PC-3 (cell line): ENCODE measurements at regions not wholly inside any gene's neighbourhood (a gene's known extent, or its start where the extent isn't known, plus 50 kb on each side); places are given as distances from the start of the nearest gene placed in this dataset.
"Not testable (repeated sequence)": the region's sequence is repeated elsewhere in the genome, so short reads cannot be mapped to it uniquely, and the experiment has no call there.

ENCODE experiments used
- ATAC-seq: fragments of 200-7000 bp; cut with Tn5 transposase; 2 replicates; pipeline ENCODE4 v1.9.1; 2020; ENCODE audit warnings: mild to moderate bottlenecking, moderate library complexity
- BruUV-seq: library from RNA; stranded (reverse); fragments of 400-500 nt; replicated peaks from 2 replicates; lab custom pipeline; 2021; lab: Mats Ljungman, UMichigan
- CTCF ChIA-PET: fragments of 300-600 bp; sonication (Branson Sonifier 250); formaldehyde crosslinking; loops from one replicate; lab custom pipeline; 2022; ENCODE audit warnings: antibody characterized with exemption; lab: Charles Lee
- POLR2A ChIA-PET: fragments of 300-600 bp; sonication (Branson Sonifier 250); formaldehyde crosslinking; loops from one replicate; lab custom pipeline; 2022; ENCODE audit warnings: antibody characterized with exemption; ENCODE audit not compliant: unreplicated experiment; lab: Charles Lee
- DNase-seq: peaks from one replicate; pipeline ENCODE4 v3.0.0-alpha.2; 2015
- H2AFZ ChIP-seq: fragments of 300-600 bp; sonication (generic); 2 replicates; pipeline ENCODE4 v1.6.0; 2016; ENCODE audit warnings: antibody characterized with exemption, low read length
- H3F3A ChIP-seq: fragments of 300-600 bp; sonication (generic); one replicate; pipeline ENCODE4 v1.6.0; 2017; ENCODE audit warnings: antibody characterized with exemption, low read length, control low read depth, mild to moderate bottlenecking; ENCODE audit not compliant: unreplicated experiment
- H3K27ac ChIP-seq: fragments of 300-600 bp; sonication (generic); 2 replicates; pipeline ENCODE4 v1.5.1; 2016; ENCODE audit warnings: mild to moderate bottlenecking, low read length
- H3K27me3 ChIP-seq: fragments of 300-600 bp; sonication (generic); 2 replicates; pipeline ENCODE4 v1.6.1; 2016; ENCODE audit warnings: low read length, mixed read lengths
- H3K36me3 ChIP-seq: fragments of 300-600 bp; sonication (generic); 2 replicates; pipeline ENCODE4 v1.6.1; 2016; ENCODE audit warnings: low read depth, mixed run types, low read length, mixed read lengths
- H3K4me1 ChIP-seq: fragments of 300-600 bp; sonication (generic); 2 replicates; pipeline ENCODE4 v1.5.1; 2016; ENCODE audit warnings: low read length; ENCODE audit not compliant: insufficient read depth
- H3K4me2 ChIP-seq: fragments of 300-600 bp; sonication (generic); 2 replicates; pipeline ENCODE4 v1.6.0; 2016; ENCODE audit warnings: low read length
- H3K4me3 ChIP-seq: fragments of 300-600 bp; sonication (generic); 2 replicates; pipeline ENCODE4 v1.5.1; 2016; ENCODE audit warnings: mild to moderate bottlenecking, low read length, mixed read lengths
- H3K79me2 ChIP-seq: fragments of 300-600 bp; sonication (generic); 2 replicates; pipeline ENCODE4 v1.6.1; 2017; ENCODE audit warnings: low read length, mixed read lengths
- H3K9ac ChIP-seq: fragments of 300-600 bp; sonication (generic); 2 replicates; pipeline ENCODE4 v1.6.0; 2016; ENCODE audit warnings: mild to moderate bottlenecking, low read length
- H3K9me2 ChIP-seq: fragments of 300-600 bp; sonication (generic); replicated peaks from 2 replicates; pipeline ENCODE4 v1.6.1; 2016; ENCODE audit warnings: mixed run types, low read length, mixed read lengths
- H3K9me3 ChIP-seq: fragments of 300-600 bp; sonication (generic); 2 replicates; pipeline ENCODE4 v1.6.1; 2016; ENCODE audit warnings: low read length, mixed read lengths
- H4K20me1 ChIP-seq: fragments of 300-600 bp; sonication (generic); 2 replicates; pipeline ENCODE4 v1.6.1; 2016; ENCODE audit warnings: low read length, mixed read lengths
- intact Hi-C: fragments of 100-400 bp; cut with micrococcal nuclease; formaldehyde crosslinking; loops from 2 replicates; pipeline ENCODE4 v1.9.0; 2023

- H3K79me2 ChIP-seq, H3K9me3 ChIP-seq, H3K9ac ChIP-seq, intact Hi-C loops, DNase-seq, H3K36me3 ChIP-seq, H2AFZ ChIP-seq, H3K4me2 ChIP-seq, H4K20me1 ChIP-seq, ATAC-seq, CTCF ChIA-PET, H3F3A ChIP-seq, H3K27me3 ChIP-seq, H3K4me1 ChIP-seq, H3K4me3 ChIP-seq, BruUV-seq, POLR2A ChIA-PET, H3K9me2 ChIP-seq, H3K27ac ChIP-seq: not testable (repeated sequence)
These were observed 71.4 kb downstream of the ZNF195 start for GRCh38 chr11:3307584-3307983.

- H3F3A ChIP-seq, ATAC-seq, H3K79me2 ChIP-seq, intact Hi-C loops, BruUV-seq, H3K4me1 ChIP-seq, DNase-seq, H3K4me3 ChIP-seq, H3K9ac ChIP-seq, H3K4me2 ChIP-seq, H3K27ac ChIP-seq, POLR2A ChIA-PET, H3K27me3 ChIP-seq, H3K36me3 ChIP-seq, H4K20me1 ChIP-seq, H2AFZ ChIP-seq, CTCF ChIA-PET, H3K9me2 ChIP-seq, H3K9me3 ChIP-seq: not testable (repeated sequence)
These were observed 68.8 kb upstream of the MRGPRE start for GRCh38 chr11:3301060-3301459.

GRCh38 chr11:3300579-3300978, 68.4 kb upstream of the MRGPRE start:
- not testable (repeated sequence) for BruUV-seq, H3K27ac ChIP-seq

GRCh38 chr11:3297834-3298233, 65.6 kb upstream of the MRGPRE start:
- BruUV-seq, intact Hi-C loops, POLR2A ChIA-PET, H3K27me3 ChIP-seq, H3K36me3 ChIP-seq, H3K79me2 ChIP-seq, CTCF ChIA-PET, H4K20me1 ChIP-seq, H3K4me2 ChIP-seq, H2AFZ ChIP-seq, H3K27ac ChIP-seq, H3F3A ChIP-seq, H3K9ac ChIP-seq, H3K9me3 ChIP-seq, ATAC-seq, H3K9me2 ChIP-seq, H3K4me1 ChIP-seq, H3K4me3 ChIP-seq: not testable (repeated sequence)
- peak; percentile 1 for DNase-seq

More at GRCh38 chr11:3300579-3300978, 68.4 kb upstream of the MRGPRE start:
- ATAC-seq, H4K20me1 ChIP-seq, H3K4me2 ChIP-seq, H3K9ac ChIP-seq, H3K9me2 ChIP-seq, CTCF ChIA-PET, H3K79me2 ChIP-seq, H3K4me1 ChIP-seq, H3K9me3 ChIP-seq, H3K4me3 ChIP-seq, H3K27me3 ChIP-seq, POLR2A ChIA-PET, H2AFZ ChIP-seq, DNase-seq, intact Hi-C loops, H3F3A ChIP-seq, H3K36me3 ChIP-seq: not testable (repeated sequence)

- H3K9me2 ChIP-seq, ATAC-seq, H3K36me3 ChIP-seq, H3K27ac ChIP-seq, H3K9ac ChIP-seq, H3K4me2 ChIP-seq, H3K9me3 ChIP-seq, BruUV-seq, POLR2A ChIA-PET, H4K20me1 ChIP-seq, DNase-seq, H3K79me2 ChIP-seq, CTCF ChIA-PET, H3K27me3 ChIP-seq, H3K4me3 ChIP-seq, H2AFZ ChIP-seq, H3F3A ChIP-seq, intact Hi-C loops, H3K4me1 ChIP-seq: not testable (repeated sequence)
These were observed 58.3 kb upstream of the MRGPRE start for GRCh38 chr11:3290563-3290962.

GRCh38 chr11:3287326-3287905, 55.2 kb upstream of the MRGPRE start:
- H3K27me3 ChIP-seq, H3K9me2 ChIP-seq, H3K4me3 ChIP-seq, POLR2A ChIA-PET, H3K4me2 ChIP-seq, H3K9ac ChIP-seq, H3K79me2 ChIP-seq, H3K36me3 ChIP-seq, intact Hi-C loops, CTCF ChIA-PET, H3K4me1 ChIP-seq, H2AFZ ChIP-seq, H3F3A ChIP-seq, H4K20me1 ChIP-seq, H3K9me3 ChIP-seq, BruUV-seq, ATAC-seq, H3K27ac ChIP-seq, DNase-seq: not testable (repeated sequence)

GRCh38 chr11:3285261-3285660, 53.0 kb upstream of the MRGPRE start:
- H3K9me2 ChIP-seq, intact Hi-C loops, H3K4me2 ChIP-seq, POLR2A ChIA-PET, DNase-seq, H3F3A ChIP-seq, BruUV-seq, H3K27me3 ChIP-seq, ATAC-seq, H3K9ac ChIP-seq, H3K4me1 ChIP-seq, H3K27ac ChIP-seq, H3K4me3 ChIP-seq, H4K20me1 ChIP-seq, H3K36me3 ChIP-seq, CTCF ChIA-PET, H2AFZ ChIP-seq, H3K9me3 ChIP-seq, H3K79me2 ChIP-seq: not testable (repeated sequence)
